HL-60 (cell line): ENCODE measurements at regions not wholly inside any gene's neighbourhood (a gene's known extent, or its start where the extent isn't known, plus 50 kb on each side); places are given as distances from the start of the nearest gene placed in this dataset.

Experiments used
- DNase-seq, 2 experiments: peaks; one replicate each; pipeline ENCODE4 v3.0.0-alpha.2; 2010 to 2020; ENCODE audit warnings: low read depth in 1 of 2, low spot score in 1 of 2
- H3K27ac ChIP-seq: fragments of 250-450 bp; sonication (Bioruptor Pico); replicated peaks from 2 replicates; pipeline ENCODE4 v1.5.1; 2020; ENCODE audit warnings: mild to moderate bottlenecking, moderate library complexity
- H3K27me3 ChIP-seq: fragments of 250-450 bp; sonication (Bioruptor Pico); 2 replicates; pipeline ENCODE4 v1.5.1; 2021; ENCODE audit warnings: mild to moderate bottlenecking, moderate library complexity; ENCODE audit not compliant: insufficient read depth, poor library complexity, severe bottlenecking
- H3K4me3 ChIP-seq: replicated peaks from 2 replicates; pipeline ENCODE4 v1.5.1; 2011; ENCODE audit warnings: mild to moderate bottlenecking, control low read depth, low read length; ENCODE audit not compliant: insufficient read depth
- CTCF ChIP-seq: IDR thresholded peaks from one replicate; pipeline ENCODE4 v1.5.1; 2011; ENCODE audit warnings: low read length, control low read depth, inconsistent platforms; ENCODE audit not compliant: insufficient read depth
- GABPA ChIP-seq: IDR thresholded peaks from 2 replicates; pipeline ENCODE4 v1.6.1; 2012; ENCODE audit warnings: low read depth
- POLR2AphosphoS5 ChIP-seq: IDR thresholded peaks from 2 replicates; pipeline ENCODE4 v1.6.1; 2012; ENCODE audit warnings: low read depth
- REST ChIP-seq: IDR thresholded peaks from 2 replicates; pipeline ENCODE4 v1.6.1; 2012; ENCODE audit warnings: low read depth; ENCODE audit not compliant: insufficient replicate concordance
- SPI1 ChIP-seq: IDR thresholded peaks from 2 replicates; pipeline ENCODE4 v1.6.1; 2012; ENCODE audit warnings: low read depth, mild to moderate bottlenecking, borderline replicate concordance

GRCh38 chr20:24070679-24071078 lies 82.1 kb upstream of the GGTLC1 start:
- no peak overlapping the region for H3K4me3 ChIP-seq
- H3K27me3 ChIP-seq, result no peaks in the 10 kb centered on the region
- DNase-seq, result no peak
- TF ChIP-seq SPI1 (no peak), REST (no peak), POLR2AphosphoS5 (no peak), GABPA (no peak), CTCF (no peak)
- no peak overlapping the region for H3K27ac ChIP-seq

- Histone ChIP-seq H3K4me3 (no peak overlapping the region), H3K27me3 (no peaks in the 10 kb centered on the region), H3K27ac (no peak overlapping the region)
- no peak for TF ChIP-seq SPI1
- TF ChIP-seq POLR2AphosphoS5, result no peak
- no peak for TF ChIP-seq GABPA
- no peak for TF ChIP-seq CTCF
- TF ChIP-seq REST, result no peak
- DNase-seq, result peak in 1 of 2 experiments; percentile 21
These were observed 77.6 kb upstream of the GGTLC1 start for GRCh38 chr20:24066076-24066700.

GRCh38 chr20:24064915-24065314 lies 76.3 kb upstream of the GGTLC1 start:
- Histone ChIP-seq H3K4me3 (no peak overlapping the region), H3K27me3 (no peaks in the 10 kb centered on the region), H3K27ac (no peak overlapping the region)
- TF ChIP-seq REST (no peak), SPI1 (no peak), POLR2AphosphoS5 (no peak), CTCF (no peak), GABPA (no peak)
- no peak for DNase-seq
